Activated naive CD4-positive, alpha-beta T cell treated with anti-CD3 and anti-CD28 coated beads, Interleukin-2, amount 50 U/mL, for 72 hours (primary cell): ENCODE measurements at regions not wholly inside any gene's neighbourhood (a gene's known extent, or its start where the extent isn't known, plus 50 kb on each side); places are given as distances from the start of the nearest gene placed in this dataset.

Experiments
- ATAC-seq, 2 donors: fragments of 150-1000 bp; cut with Tn5 transposase; 2 replicates each; pipeline ENCODE4 v1.10.0; 2021; ENCODE audit warnings: mild to moderate bottlenecking in 2 of 2, moderate library complexity in 2 of 2
- DNase-seq, 2 donors: peaks; one replicate each; pipeline ENCODE4 v3.0.0; 2021 to 2022; ENCODE audit warnings: low spot score in 2 of 2
- H3K27ac Mint-ChIP-seq, 2 donors: one replicate each; pipeline ENCODE4 v1.8.0; 2022; ENCODE audit warnings: mild to moderate bottlenecking in 2 of 2, mixed read lengths in 2 of 2
- H3K36me3 Mint-ChIP-seq, 2 donors: one replicate each; pipeline ENCODE4 v1.8.0; 2022; ENCODE audit warnings: mixed read lengths in 2 of 2
- H3K9me3 Mint-ChIP-seq, 2 donors: one replicate each; pipeline ENCODE4 v1.8.0; 2022; ENCODE audit warnings: mixed read lengths in 2 of 2

DNA sequence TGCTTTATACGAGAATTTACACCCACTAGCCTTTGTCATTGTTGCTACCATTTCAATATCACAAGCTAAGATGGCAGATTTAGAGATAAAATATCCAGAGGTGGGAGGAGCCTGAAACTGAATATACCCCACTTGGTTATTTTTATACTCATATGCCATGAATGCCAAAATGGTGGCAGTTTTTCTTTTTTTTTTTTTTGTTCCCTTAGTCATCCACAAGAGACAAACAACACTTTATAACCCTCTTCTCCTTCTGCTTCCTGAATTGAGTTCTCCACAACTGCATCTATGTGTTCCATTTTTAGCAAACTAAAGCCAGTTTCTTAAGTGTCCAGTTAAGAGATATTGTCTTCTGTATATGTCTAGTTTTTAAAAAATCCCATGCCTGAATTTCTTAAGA, 558.4 kb downstream of the LMO4 start:
- ATAC-seq = no peak
- DNase-seq = no peak
- Mint-ChIP-seq H3K36me3 (no peaks in the 10 kb centered on the region), H3K27ac (no peak overlapping the region), H3K9me3 (peaks cover 0 to 6% of the 10 kb centered on the region in 2 donors)

DNA sequence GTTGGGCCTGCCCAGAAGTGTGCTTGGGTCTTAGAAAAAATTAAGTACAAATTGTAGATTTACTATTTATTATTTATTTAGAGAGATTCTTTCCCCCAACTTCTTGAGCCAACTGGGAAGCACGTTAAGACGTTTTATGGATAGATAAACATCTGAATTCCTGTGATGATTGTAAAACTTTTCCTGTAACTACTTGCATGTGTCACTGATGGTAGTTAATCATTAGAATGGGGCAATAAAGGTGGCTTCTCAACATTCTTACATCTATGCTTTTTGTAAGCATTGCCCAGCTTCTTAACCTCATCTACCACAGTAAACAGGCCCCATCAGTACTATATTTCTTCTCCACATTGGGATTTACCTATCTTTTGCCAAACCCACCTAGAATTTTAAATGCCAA, 559.8 kb downstream of the LMO4 start:
- no peak for DNase-seq
- Mint-ChIP-seq H3K36me3 (no peaks in the 10 kb centered on the region), H3K9me3 (peaks cover 0 to 6% of the 10 kb centered on the region in 2 donors), H3K27ac (no peak overlapping the region)
- no peak for ATAC-seq

DNA sequence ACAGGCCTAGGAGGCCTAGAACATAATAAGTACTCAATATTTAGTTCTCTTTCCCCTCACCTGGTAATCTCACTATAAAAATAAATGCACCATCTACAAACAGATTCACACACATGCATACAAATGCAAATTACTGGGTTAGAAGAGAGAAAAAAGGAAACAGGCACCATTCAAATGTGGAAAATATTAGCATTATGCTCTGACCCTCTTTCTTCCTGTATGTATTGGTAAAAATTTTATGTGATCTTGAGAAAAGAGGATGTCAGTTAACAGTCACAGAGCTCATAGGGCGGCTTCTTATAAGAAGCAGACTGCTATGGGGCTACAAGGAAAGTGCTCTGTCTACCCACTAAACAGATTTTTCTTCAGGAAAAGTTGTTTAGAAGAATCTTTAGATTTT, 565.4 kb downstream of the LMO4 start:
- DNase-seq = no peak
- no peak overlapping the region for H3K27ac Mint-ChIP-seq
- no peaks in the 10 kb centered on the region for H3K9me3 Mint-ChIP-seq
- no peaks in the 10 kb centered on the region for H3K36me3 Mint-ChIP-seq
- ATAC-seq = no peak

DNA sequence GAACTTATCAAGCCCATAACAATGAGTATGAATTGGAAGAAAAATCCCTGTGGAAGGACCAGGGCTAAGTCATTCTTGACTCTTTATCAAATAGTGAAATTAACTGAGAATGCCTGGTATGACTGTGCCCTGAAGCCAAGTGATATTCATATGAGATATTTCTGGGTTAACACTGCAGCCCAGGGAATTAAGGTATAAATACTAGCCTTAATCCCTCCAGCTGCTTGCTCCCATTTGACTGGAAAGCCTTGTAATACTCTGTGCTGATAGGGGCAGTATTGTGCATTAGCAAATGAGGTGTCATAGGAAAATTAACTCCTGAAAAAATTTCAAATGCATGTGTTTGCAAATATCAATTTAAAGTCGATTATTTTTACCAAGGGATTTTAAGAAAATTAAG, 568.8 kb downstream of the LMO4 start:
- Mint-ChIP-seq H3K9me3 (no peaks in the 10 kb centered on the region), H3K36me3 (no peaks in the 10 kb centered on the region), H3K27ac (no peak overlapping the region)
- DNase-seq (no peak), ATAC-seq (no peak)

DNA sequence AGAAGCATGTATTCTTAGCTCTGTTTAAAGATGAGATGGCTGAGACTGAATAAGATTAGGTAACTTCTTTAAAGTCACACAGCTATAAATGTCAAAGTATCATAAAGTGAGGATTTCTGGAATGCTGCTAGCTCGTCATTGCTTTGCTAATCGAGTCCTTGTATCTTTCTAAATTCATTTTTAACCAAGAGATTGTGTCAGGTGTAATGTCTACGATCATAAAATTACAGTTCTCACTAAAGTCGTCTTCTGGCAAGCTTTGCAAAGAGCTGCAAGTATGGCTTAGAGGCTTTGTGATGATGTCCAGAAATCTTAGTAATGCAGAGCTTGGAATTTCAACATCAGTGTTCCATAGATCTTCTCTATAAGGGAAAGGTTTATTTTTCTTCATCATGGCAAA, 569.8 kb downstream of the LMO4 start:
- no peaks in the 10 kb centered on the region for H3K36me3 Mint-ChIP-seq
- H3K27ac Mint-ChIP-seq = no peak overlapping the region

DNA sequence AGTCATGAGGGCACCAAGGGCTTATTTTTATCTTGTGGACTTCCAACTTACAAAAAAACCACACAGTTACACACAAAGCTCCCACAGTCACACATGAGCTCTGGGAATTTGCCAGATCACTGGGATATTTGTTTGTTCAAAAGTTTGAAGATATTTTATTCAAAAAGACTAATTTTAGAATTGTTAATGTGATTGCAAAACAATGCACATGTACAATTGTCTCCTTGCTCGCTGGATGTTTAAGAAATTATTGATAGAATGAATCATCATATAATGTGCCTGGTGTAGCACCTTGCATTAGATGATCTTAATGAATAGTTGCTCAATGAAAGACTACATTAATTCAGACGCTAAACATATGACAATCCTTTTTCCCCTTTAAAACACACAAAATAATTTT, 570.3 kb downstream of the LMO4 start:
- ATAC-seq (no peak), DNase-seq (no peak)
- Mint-ChIP-seq H3K36me3 (no peaks in the 10 kb centered on the region), H3K9me3 (no peaks in the 10 kb centered on the region), H3K27ac (no peak overlapping the region)

More for the DNA sequence above, 569.8 kb downstream of the LMO4 start:
- no peaks in the 10 kb centered on the region for H3K9me3 Mint-ChIP-seq
- no peak for DNase-seq
- ATAC-seq = no peak

DNA sequence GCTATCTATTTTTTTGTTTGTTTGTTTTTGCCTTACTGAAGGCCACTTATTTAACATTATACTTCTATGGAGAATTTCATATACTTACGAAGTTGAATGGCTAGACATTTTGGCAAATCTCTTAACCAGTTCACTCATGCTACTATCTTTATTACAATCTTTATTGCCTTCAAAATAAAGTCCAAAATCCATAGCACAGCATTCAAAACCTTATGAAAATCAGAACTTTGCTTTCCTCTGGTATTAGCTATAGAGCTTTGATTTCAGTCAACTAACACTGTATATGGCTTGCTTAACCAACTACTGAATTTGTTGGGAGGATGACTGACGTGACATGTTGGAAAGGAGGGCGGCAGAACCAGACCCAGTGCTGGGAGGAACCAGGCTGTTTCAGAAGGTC, 571.1 kb downstream of the LMO4 start:
- no peaks in the 10 kb centered on the region for H3K9me3 Mint-ChIP-seq
- no peaks in the 10 kb centered on the region for H3K36me3 Mint-ChIP-seq
- H3K27ac Mint-ChIP-seq = no peak overlapping the region
- ATAC-seq = no peak
- DNase-seq = no peak

DNA sequence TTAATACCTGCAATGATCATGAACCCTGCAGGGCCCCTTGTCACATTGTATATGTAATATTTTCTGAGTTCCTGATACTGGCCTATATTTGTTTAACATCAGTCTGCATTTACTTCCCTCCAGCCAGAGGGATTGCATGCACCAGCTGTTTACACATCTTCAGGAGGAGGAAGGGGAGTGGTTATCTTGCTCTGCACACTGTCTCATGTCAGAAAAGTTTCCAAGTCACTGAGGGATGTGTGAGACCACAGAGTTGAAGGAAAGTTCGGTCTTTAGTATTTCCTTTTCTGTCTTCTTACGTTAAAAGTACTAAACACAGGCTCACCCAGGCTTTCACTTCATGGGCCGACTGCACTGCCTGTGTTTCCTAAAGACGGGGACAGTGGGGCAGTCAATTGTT, 574.1 kb downstream of the LMO4 start:
- no peak for ATAC-seq
- no peak for DNase-seq
- no peaks in the 10 kb centered on the region for H3K9me3 Mint-ChIP-seq
- H3K27ac Mint-ChIP-seq = no peak overlapping the region
- H3K36me3 Mint-ChIP-seq = no peaks in the 10 kb centered on the region

DNA sequence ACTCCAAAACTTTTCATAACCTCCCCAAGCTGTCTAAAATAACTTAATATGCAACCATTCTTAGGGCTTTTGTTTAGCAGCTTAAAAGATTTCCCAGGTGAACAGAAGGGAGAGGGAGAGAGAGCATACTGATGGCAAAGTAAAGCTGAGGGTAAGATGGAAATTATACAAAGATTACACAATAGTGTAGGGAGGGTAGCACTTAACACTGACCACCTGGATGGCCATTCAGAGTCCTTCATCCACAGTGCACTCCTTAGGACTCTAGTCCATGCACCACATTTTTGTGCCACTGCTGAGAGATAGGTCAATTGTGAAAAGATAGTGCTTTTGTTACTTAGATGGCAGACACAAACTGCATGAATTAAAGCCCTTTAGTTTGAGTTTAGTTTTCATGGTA, 574.6 kb downstream of the LMO4 start:
- H3K36me3 Mint-ChIP-seq = no peaks in the 10 kb centered on the region
- DNase-seq (no peak), ATAC-seq (no peak)
- H3K27ac Mint-ChIP-seq = no peak overlapping the region
- H3K9me3 Mint-ChIP-seq = no peaks in the 10 kb centered on the region

DNA sequence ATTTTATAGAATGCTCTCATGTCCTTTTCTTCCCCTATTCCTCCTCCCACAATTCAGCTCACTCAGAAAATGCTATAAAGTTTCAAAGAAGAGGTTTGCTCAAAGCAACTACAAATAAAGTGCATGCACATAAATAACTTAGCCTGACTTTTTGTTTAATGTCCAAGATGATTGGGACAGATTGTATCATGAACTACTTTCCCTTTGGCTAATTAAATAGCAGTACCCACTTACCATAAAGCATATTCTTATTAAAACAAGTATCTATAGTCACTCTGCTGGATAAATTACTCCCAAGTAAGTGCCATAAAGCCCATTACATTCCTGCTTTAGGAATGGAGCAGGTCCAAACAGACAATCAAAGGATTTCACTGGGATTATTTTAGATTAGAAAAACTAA, 576.0 kb downstream of the LMO4 start:
- DNase-seq = no peak
- H3K9me3 Mint-ChIP-seq = no peaks in the 10 kb centered on the region
- no peak for ATAC-seq
- no peak overlapping the region for H3K27ac Mint-ChIP-seq
- H3K36me3 Mint-ChIP-seq = no peaks in the 10 kb centered on the region

DNA sequence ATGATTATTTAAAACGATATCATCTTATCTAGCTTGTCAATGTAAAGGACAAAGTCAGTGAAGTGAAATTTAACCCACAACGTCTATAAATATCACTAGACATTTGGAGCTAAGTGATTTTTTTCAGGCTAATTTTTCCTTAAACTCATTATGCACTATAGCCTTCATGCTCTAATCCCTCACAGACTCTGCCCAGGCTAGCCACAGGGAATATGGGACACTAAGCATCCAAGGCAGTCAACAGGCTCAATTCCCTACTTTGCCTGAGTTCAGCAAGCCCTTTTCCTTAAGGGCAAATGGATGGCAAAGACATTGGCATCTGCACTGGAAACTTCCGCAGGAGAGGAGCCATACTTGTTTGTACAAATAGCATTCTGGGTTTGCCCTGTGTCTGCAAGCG, 577.0 kb downstream of the LMO4 start:
- DNase-seq (no peak), ATAC-seq (no peak)
- Mint-ChIP-seq H3K9me3 (no peaks in the 10 kb centered on the region), H3K27ac (no peak overlapping the region), H3K36me3 (no peaks in the 10 kb centered on the region)

DNA sequence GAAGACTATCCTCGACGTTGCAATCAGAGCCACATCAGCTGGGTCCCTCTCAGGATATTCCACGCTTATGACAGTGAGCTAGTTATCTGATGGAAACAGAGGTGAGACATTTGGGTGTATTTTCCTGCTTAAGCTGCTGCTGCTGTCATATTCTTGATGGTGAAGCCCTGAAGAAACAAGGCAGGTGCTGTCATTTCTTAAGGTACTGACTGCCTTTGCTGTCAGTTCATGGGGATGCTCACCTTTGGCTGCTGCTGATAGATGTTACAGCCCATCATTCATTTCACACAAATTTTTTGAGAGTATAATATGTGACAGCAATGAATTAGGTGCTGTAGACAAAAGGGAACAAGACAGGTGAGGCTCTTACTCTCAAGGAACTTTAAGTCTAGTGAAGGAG, 577.4 kb downstream of the LMO4 start:
- ATAC-seq = no peak
- H3K36me3 Mint-ChIP-seq = no peaks in the 10 kb centered on the region
- DNase-seq = no peak
- no peak overlapping the region for H3K27ac Mint-ChIP-seq
- H3K9me3 Mint-ChIP-seq = no peaks in the 10 kb centered on the region

DNA sequence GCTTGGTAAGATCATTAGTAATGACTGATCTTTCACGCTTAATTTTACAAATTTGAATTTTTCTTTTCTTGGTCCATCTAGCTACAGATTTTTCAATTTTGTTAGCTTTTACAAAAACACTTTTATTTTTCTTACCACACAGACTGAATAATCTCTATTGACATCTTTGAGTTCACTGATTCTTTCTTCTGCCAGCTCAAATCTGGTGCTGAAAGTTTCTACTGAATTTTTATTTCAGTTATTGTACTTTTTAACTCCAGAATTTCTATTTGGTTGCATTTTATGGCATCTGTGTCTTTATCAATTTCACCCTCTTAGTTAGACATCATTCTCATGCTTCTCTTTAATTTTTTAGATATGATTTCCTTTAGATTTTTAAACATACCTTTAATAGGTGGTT, 584.7 kb downstream of the LMO4 start:
- DNase-seq = no peak
- ATAC-seq = no peak
- H3K27ac Mint-ChIP-seq = no peak overlapping the region
- H3K36me3 Mint-ChIP-seq = peaks cover 0 to 7% of the 10 kb centered on the region in 2 donors
- H3K9me3 Mint-ChIP-seq = peaks cover 5 to 7% of the 10 kb centered on the region in 2 donors

DNA sequence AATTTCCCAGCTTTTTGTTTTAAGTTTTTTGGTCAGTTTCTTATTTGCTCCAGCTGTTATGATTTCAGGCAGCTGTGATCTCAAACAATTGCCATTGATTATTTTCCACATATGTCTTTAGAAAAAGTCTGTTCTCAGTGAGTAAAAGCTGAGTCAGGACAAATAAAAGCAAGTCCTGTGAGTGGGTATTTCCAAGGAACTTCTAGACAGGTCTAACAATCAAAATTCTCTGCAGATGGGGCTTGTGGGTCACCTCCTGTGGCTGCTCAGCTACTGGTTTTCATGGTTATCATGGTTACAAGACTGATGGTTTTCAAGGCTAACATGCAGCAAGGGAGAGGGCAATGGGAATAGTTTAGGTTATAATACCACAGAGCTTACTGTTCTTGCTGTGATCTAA, 585.7 kb downstream of the LMO4 start:
- no peak for DNase-seq

DNA sequence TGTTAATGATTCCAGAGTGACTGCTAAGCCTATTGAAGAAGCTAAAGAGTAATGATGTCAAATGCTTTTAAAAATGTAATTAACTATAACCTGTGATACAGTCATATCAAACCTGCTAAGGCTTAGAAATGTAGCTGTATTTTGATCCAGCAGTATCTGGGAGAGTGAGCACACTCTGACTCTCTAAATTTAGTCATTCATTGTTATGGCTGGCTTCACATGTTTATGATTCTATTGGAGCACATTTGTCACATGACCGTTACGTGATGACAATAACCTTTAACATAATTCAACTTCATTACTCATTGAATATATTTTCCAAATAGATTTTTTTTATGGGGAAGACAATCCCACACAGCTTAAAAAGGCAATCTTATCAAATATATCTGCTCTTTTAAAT, 587.1 kb downstream of the LMO4 start:
- DNase-seq (no peak), ATAC-seq (no peak)
- H3K36me3 Mint-ChIP-seq = peaks cover 0 to 7% of the 10 kb centered on the region in 2 donors
- H3K27ac Mint-ChIP-seq = no peak overlapping the region
- H3K9me3 Mint-ChIP-seq = peaks cover 5 to 7% of the 10 kb centered on the region in 2 donors

More for the DNA sequence above, 585.7 kb downstream of the LMO4 start:
- Mint-ChIP-seq H3K36me3 (peaks cover 0 to 7% of the 10 kb centered on the region in 2 donors), H3K9me3 (peaks cover 5 to 7% of the 10 kb centered on the region in 2 donors), H3K27ac (no peak overlapping the region)
- no peak for ATAC-seq

DNA sequence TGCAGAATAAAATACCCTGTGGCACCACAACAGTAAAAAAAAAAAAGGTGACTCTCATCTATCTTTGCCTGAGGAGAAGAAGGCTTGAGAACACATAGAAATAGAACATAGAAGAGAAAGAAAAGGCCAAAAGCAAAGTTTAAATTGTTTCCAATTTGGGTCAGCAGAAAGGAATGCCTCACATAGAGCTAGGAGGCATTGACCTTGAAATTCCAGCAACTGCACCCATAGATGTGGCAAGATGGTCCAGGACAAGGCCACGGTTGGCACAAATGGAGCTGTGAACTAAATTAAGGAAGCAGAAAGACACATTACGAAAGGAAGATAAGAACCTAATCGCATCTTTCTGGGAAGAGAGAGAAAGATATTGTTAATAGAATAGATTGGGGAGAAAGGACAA, 588.3 kb downstream of the LMO4 start:
- no peak for ATAC-seq
- Mint-ChIP-seq H3K36me3 (peaks cover 0 to 7% of the 10 kb centered on the region in 2 donors), H3K27ac (no peak overlapping the region), H3K9me3 (peaks cover 5% of the 10 kb centered on the region in 2 donors)
- DNase-seq = no peak

DNA sequence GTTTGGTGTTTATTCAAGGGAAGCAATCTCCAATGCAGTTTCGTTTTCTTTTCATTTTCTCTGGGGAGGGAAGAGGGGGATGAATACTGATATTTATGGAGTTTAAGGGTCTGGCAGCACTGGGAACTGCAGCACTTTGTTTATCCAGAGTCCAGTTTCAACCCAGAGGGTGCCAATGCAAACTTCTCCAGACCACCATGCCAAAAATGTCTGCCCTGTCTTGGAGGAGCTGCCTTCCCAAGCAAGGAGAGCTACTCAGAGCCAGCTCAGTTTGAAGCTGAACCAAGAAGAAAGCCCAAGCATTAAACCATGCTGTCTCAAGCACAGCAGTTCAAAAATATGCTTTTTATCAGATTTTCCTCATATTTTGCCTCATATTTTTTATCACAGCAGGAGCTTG, 589.7 kb downstream of the LMO4 start:
- Mint-ChIP-seq H3K9me3 (peaks cover 1 to 5% of the 10 kb centered on the region in 2 donors), H3K36me3 (peaks cover 0 to 7% of the 10 kb centered on the region in 2 donors), H3K27ac (no peak overlapping the region)
- ATAC-seq = no peak
- no peak for DNase-seq

DNA sequence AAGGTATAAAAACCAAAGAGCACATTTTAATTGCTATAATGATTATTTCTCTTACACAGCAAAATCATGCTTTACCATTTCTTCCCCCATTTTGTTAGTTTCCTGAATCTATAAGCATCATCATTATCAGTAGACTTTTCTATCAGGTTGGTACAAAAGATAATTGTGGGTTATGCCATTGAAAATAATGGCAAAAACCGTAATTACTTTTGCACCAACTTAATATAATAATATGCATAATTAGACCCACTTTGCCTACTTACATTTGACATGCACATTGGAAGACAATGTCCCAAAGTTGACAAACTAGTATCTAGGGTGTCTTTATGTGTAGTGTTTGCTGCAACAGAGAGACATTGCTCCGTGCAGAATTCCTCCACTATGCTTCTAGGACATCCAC, 594.2 kb downstream of the LMO4 start:
- no peak for DNase-seq
- no peaks in the 10 kb centered on the region for H3K36me3 Mint-ChIP-seq
- no peak overlapping the region for H3K27ac Mint-ChIP-seq
- H3K9me3 Mint-ChIP-seq = no peaks in the 10 kb centered on the region
- ATAC-seq = no peak
